HL-60/S4 (cell line): ENCODE measurements at regions not wholly inside any gene's neighbourhood (a gene's known extent, or its start where the extent isn't known, plus 50 kb on each side); places are given as distances from the start of the nearest gene placed in this dataset.

ENCODE experiments used
- in situ Hi-C: fragments of 300-500 bp; cut with MboI; formaldehyde crosslinking; loops from 2 replicates; pipeline ENCODE4 v1.14.3; 2022; ENCODE audit warnings: low sequenced_read_pairs

DNA sequence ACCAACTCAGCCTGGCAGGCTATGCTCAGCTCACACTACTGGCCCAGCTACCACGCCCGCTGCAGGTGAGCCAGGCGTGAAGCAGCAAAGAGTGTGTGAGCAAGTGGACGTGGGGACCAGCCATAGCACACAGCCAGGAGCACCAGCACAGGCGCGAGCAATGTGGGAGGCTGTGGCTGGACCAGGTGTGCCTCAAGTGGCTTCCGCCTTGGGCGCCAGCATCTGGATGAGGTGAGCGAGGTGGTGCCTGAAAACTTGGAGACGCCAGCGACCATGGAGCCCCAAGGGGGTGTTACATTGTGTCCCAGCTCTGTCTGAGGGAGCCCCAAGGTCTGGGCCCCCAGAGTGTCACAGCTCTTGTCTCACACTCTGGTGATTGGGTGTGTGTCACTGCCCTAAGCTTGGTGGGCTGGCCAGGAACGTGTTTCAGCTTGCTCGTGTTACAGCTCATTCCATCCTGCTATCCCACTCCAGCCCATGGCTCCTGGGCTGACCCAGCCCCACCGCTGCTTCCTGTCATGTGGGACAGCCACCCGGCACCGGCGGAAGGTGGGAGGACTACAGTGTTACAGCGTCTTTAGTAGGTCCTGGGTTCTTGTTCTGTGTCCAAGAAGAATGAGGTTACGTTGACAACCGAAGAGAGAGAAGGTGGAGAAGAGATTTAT lies 508.0 kb upstream of the MMS22L start:
- in situ Hi-C loops = no loop called here

DNA sequence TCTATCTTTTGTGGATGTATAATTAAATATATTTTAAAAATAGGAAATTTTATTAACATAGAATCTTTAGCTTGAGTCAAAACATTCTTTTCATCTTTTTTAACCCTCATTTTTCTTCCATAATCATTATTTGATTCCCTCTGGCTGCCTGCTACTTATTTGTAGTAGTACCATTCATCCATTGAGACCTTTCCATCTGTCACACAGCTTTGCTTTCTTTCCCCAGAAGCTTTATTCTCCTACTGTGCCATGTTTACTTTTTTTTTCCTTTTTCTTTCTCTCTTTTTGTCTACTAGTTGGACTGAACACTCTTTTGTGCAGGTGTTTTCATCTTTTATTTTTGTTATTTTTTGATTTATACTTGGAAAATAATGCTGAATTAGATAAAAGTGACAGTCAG lies 522.6 kb upstream of the MMS22L start:
- in situ Hi-C loops = no loop called here

DNA sequence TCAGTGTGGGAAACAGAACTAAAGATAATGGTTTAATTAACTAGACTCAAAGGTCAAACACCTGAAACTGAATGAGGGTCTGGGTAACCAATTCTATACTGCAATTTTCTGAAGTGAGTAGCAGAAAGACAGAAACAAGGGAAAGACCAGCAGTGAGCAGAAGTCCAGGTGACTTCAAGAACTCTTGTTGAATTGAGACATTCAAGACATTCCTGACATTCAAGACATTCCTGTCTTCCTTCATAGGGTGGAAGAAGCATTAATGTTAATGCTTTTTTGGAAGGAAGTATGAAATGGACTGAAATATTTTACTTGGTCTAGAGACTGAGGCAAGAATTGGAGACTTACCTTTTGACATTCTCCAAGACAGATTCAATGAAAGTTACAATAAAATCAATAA lies 529.9 kb upstream of the MMS22L start:
- in situ Hi-C loops = no loop called here

DNA sequence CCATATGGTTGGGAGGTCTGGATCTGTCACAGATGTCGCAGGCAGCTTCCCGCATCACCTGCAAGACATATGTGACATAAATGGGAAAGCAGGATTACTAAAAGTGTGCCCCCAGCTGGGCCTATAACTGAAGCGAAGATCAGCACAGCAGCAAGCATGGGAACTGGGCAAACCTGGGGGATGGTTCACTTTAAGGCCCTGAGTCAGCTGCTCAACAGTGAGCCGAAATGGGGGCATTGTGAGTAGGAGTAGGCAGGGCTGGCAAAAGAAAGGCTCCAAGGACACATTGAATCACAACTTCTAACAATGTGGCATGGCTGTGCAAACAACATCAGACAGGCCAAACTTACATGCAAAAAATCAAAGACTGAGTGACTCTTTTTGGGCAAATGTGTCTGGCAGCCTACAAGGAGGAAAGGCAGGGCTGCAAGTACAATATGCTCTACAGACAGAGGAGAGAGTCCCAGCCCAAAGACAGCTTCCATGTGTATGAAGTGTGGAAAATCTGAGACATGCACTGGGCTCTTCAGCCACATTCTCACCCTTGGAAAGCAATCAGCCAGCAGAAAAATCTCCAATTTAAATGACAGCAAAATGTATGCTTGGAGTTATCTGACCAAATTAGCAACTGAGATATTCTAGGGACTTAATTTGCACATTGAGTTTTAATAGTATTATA lies 531.0 kb upstream of the MMS22L start:
- in situ Hi-C loops = no loop called here

DNA sequence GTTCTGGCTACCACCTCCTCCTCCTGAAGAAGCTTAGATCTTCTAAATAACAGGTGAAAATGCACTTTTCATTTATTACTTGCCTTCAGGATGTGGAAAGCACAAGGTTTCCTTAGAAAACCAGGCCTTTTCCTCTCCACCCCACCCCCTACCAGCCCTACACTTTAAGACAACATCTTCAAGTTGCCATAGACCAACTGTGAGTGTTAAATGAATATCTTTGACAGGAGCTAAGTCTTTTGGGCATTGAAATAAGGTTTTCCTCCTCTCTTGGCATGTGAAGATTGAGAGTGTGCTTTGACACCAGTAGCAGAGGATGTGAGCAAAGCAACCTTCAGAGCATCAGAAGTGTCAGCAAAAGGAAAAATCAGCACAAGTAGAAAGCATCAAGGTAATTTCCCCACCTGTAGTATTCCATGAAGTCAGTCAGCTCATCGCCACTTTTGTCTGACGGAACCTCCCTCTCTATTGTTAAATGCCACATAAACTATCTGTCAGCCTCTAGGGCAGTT lies 532.3 kb upstream of the MMS22L start:
- in situ Hi-C loops = no loop called here

DNA sequence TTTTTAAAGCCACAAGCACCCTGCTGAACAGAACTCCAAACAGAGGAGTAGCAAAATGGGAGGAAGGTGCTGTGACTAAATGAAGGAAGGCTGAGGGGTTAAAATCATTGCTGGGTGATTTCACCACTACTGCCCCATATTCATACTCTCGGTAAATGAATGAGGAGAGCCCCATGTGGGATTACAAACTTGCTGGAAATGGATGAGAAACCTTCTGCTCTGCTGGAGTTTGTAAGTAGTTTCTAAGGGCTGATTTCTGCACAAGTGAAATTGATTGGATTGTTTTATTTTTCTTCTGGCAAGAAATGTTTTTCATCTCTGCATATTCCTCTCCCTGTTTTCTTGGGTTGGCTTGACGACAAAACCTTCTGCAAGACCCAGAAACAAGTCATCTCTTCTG lies 533.5 kb upstream of the MMS22L start:
- in situ Hi-C loops = no loop called here

DNA sequence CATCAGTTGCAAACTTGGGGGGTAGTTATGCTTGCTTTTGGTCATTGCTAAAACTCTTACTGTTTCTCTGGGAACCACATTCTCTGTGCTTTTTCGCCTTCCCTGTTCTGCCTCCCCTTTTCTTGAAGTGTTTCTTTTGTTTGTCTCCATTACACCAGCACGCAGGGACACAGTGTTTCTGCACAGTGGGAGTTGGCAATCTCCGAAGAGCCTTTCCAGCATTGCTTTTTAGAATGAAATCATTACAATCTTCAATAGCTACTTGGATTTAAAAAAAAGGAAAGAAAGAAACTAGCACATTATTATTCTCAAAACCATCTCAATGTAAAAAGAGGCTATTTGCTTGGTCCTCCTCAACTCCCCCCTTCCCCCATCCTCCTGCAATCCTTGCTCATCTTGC lies 536.7 kb upstream of the MMS22L start:
- in situ Hi-C loops = no loop called here

DNA sequence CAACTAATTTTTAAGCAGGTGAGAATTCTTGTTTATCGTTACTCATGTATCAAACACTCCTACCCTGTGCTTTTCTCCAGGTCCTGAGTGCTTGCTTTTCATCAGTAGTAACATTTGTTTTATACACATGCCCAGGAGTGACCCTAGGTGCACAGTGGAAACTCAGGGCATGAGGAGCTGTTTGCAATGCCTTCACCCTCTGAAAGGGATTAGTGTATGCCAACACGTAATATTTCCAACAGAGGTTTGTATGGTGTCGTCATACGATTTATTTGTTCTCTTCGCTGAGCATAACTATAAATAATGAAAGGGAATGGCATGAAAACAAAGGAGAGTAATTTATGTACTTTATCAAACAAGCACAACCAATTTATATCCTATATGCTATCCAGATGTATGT lies 537.4 kb upstream of the MMS22L start:
- in situ Hi-C loops = no loop called here

DNA sequence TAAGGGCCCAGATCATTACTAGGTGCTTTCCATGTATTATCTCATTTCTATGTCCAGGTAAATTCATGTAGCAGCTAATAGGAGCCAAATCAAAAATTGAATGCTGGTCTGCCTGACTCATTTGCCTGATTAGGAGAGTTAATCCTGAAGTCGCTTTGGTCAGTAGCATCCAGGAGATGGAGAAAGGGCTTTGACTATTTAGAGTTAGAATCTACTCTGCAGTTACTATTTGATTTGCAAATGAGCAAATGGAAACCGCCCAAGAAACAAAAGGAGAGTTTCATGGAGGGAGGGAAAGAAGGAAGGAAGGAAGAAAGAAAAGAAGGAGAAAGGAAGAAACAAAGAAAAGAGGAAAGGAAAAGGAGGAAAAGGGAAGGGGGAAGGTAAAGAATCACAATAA lies 539.6 kb upstream of the MMS22L start:
- in situ Hi-C loops = no loop called here

DNA sequence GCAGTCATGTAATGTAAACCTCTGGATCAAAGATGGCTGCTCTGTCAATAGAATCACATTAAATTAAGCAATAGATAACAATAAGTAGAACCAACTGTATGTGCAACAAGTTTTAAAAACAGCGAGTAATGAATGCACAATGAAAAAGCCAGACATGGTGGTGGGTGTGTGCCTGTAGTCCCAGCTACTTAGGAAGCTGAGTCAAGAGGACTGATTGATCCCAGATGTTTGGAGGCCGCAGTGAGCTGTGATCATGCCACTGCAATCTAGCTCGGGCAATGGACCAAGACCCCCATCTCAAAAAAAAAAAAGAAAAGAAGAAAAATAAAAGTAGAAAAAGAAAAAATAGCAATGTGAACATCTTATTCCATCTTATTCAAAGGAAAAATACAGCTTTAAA lies 558.7 kb upstream of the MMS22L start:
- in situ Hi-C loops = no loop called here

DNA sequence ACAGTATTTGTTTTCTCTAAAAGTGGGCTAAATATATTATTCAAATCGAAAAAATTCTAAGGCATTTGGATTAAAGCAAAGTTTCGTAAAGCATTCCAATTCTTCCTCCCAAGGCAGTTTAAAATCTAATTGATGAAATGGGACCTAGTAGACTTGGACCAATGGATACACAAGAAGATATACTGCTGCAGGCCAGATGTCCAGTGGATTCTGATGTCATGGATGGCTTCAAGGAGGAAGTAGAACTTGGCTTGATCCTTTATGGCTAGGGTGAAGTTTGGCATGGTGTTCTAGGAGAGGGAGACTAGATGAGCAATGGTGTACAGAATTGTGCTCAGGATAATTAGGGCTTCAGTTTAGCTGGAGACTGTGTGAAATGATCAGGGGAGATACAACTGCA lies 559.5 kb upstream of the MMS22L start:
- in situ Hi-C loops = no loop called here

DNA sequence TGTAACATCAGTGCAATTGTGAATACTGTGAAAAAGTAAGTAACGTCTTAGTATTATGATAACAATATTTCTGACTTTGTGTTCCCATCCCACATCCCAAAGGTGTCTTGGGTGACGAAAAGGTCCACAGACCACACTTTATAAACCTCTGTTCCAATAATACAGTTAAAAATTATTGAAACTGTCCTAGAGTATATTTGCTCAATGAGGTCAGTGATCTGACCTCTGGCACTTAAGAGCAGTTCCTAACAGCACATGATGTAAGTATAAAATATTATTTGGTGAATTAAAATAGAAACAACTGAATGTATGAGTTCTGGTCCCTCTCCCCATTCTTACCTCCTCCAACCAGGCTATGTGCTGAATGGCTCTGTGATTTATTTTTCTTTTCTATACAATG lies 566.4 kb upstream of the MMS22L start:
- in situ Hi-C loops = no loop called here

DNA sequence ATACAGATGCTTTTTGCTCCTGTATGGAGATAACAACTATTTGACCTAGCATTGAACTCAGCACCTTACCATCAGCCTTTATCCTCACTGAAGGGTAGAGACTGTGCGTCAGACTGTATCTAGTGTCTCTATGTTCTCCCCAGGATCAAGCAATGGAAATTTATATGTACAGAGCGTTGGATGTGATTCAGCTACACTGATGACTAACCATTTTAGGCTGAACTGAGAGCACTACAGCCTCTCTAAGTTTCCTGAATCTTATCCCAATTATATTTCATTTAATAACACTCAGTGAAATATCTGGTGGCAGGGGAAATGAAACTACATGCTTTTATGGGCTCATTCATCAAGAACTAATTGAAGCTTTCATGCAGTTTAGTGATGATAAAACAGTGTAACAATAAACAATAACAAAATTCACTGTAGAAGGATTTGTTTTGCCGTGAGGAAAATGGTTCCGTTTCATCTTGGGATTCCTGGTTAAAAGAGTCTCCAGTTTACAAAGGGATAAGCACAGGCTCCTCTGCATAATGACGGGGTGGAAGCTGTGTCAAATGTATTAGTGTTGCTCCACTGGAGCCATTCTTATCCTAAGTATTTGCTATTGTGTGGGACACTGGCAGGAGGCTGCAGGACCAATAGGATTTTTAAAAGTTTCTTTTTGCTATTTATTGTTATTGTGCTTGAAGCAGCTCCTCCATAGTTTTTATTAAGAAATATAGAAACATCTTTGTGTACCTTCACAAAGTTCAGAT lies 567.6 kb upstream of the MMS22L start:
- in situ Hi-C loops = no loop called here

DNA sequence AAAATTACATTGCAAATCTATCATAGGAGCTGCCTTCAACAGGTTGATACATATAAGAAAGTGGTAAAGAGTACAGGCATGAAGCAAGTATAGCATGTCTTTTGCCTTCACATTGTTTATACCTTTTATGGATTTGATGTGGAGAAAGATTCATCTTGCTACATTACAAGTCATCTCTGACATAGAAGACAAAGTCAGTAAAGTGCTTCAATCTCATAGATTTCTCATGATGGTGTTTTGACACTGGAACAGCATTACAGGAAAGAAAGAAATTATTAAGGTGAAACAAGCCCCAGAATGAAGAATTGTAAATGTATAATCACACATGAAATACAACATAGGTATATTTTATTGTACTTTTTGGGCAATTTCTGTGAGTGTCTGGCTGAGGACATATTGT lies 580.7 kb upstream of the MMS22L start:
- in situ Hi-C loops = no loop called here

DNA sequence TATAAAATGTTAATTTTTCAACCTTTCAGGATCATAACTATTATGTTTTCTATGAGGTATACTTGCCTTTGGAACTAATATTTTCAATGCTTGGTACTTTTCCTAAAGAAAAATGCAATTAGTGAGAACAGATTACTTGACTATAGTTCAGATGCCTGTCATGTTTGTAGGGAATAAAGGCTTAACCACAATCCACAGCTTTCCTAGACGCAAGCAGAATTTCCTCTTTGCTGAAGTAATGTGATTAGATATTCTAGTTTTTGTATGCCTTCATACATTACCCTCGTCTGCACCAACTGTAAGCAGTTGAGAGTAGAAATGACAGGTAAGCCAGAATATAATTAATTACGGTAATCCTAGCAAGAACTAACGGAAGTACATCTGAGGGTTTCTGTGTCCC lies 581.4 kb upstream of the MMS22L start:
- in situ Hi-C loops = no loop called here

DNA sequence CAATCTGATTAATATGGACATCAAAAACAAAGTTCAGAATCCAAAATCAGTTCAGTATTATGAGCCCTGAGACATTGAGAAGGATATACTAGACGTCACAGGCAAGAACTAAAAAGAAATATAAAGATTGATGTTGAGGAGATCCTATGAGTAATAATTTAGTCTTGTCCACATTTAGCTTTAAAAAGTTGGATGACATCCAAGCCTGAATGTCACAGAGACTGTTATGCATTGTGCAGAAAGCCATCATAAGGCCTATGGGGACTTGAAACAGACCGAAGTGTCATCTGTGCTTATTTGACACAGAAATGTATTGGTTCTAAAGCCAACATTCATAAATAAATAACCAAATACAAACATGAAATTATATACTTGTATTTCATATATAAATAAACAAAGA lies 581.8 kb upstream of the MMS22L start:
- in situ Hi-C loops = no loop called here

DNA sequence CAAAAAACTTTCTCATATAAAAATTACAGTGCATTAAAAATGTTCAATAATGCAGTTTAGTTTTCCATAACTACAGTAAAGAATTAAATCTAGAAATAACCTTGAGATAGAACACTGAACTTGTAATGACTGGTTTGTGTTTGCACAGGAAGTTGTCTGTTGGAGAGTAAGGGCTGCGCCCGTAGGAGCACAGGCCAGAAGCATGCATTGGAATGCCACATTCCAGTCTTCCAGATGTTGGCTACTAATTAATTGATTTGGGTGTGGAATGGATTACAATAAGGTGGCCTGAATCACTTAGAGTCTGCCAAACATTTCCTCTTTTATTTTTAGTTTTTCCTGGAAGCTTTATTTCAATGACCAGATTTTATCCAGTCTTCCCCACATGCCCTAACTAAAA lies 582.6 kb upstream of the MMS22L start:
- in situ Hi-C loops = no loop called here

DNA sequence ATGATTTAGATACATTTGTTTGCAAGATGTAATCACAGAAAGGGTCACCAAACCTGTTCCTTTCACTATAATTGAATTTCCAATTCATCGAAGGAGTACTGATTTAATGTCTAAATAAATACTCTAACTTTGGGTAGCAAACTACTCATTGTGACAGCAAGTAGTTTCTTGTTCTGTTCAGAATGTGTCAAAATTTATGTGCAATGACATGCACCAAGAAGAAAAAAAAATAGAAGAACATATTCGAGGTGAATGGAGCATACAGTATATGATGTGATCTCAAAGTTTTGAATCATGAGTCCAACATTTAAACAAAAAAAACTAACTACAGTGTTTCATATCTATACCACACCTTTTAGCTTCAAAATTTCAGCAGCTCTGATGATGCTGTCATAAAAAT lies 583.6 kb upstream of the MMS22L start:
- in situ Hi-C loops = no loop called here

DNA sequence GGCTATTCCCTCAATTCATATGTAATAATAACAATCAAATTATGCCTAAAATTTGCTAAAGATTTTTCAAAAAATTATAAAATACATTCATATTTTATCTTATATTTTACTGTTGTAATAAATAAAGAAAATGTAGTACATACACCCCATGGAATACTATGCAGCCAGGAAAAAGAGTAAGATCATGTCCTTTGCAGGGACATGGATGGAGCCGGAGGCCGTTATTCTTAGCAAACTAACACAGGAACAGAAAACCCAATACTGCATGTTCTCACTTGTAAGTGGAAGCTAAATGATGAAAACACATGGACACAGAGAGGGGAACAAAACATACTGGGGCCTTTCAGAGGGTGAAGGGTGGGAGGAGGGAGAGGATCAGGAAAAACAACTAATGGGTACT lies 584.2 kb upstream of the MMS22L start:
- in situ Hi-C loops = no loop called here

DNA sequence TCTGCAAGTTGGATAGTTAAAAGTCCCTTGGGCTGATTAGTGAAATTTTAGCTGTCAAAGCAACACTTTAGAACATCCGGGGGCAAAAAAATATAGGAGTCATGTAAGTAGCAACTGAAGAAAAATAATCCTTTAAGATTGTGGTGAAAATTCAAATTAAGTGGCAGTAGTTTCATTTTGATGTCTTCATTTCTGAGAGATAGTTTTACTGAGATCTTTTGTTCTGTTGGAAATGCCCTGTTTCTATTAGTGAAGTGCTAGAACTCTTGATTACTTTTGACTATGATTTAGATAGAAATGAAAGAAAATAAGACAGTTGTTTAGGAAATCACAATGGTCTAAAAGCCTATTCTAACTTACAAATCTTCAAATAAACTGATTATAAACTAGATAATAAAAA lies 587.3 kb upstream of the MMS22L start:
- in situ Hi-C loops = no loop called here

DNA sequence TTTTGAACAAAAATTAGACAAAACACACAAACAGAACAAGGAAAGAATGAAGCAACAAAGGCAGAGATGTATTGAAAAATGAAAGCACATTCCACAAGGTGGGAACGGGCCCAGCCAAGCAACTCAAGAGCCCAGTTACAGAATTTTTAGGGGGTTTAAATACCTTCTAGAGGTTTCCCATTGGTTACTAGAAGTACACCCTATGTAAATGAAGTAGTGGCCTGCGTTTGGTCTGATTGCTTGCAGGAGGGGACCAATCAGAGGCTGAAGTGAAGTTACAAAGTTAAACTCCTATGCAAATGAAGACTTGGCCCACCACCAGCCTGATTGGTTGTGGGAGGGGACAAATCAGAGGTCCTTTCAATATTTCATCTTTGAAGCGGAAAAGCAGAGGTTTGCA lies 593.7 kb upstream of the MMS22L start:
- in situ Hi-C loops = no loop called here

DNA sequence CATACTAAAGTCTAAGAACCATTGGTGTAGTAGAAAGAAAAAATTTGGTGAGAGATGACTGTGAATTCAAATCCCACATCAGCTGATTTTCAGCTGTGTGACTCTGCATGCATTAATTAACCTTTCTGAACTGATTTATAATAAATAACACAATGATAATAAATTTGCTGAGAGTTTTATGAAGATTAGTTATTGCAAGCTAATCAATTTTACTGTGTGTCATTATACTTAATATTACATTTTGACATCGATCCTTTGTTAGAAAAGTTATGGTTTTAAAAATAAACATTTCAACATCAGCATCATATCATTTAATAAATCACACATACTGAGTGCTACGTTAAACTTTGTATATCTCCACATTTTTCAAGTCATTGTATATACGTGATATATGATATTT lies 599.7 kb upstream of the MMS22L start:
- in situ Hi-C loops = no loop called here
